AG10803 (cell line): ENCODE measurements at regions not wholly inside any gene's neighbourhood (a gene's known extent, or its start where the extent isn't known, plus 50 kb on each side); places are given as distances from the start of the nearest gene placed in this dataset.

Source experiments
- DNase-seq: peaks from one replicate; pipeline ENCODE4 v3.0.0; 2010; ENCODE audit warnings: low read depth
- H3K4me3 ChIP-seq: 2 replicates; pipeline ENCODE4 v1.5.1; 2011; ENCODE audit warnings: mild to moderate bottlenecking, low read length, control low read depth
- CTCF ChIP-seq: conservative IDR thresholded peaks from 2 replicates; pipeline ENCODE4 v1.5.1; 2011; ENCODE audit warnings: mild to moderate bottlenecking, low read length, control low read depth, inconsistent platforms

GRCh38 chr7:155963771-155964195, 151.5 kb upstream of the SHH start:
- TF ChIP-seq CTCF = no peak
- H3K4me3 ChIP-seq = no peak overlapping the region
- no peak for DNase-seq

- TF ChIP-seq CTCF = no peak
- DNase-seq = no peak
- H3K4me3 ChIP-seq = no peak overlapping the region
These were observed 151.1 kb upstream of the SHH start for GRCh38 chr7:155963356-155963755.

- DNase-seq = no peak
- no peak for TF ChIP-seq CTCF
These were observed 150.7 kb upstream of the SHH start for GRCh38 chr7:155962968-155963300.

GRCh38 chr7:155962191-155962967, 150.1 kb upstream of the SHH start:
- no peak for TF ChIP-seq CTCF
- H3K4me3 ChIP-seq = no peak overlapping the region
- DNase-seq = no peak

More at GRCh38 chr7:155962968-155963300, 150.7 kb upstream of the SHH start:
- H3K4me3 ChIP-seq = no peak overlapping the region

GRCh38 chr7:155961241-155962190, 149.3 kb upstream of the SHH start:
- DNase-seq = no peak
- no peak overlapping the region for H3K4me3 ChIP-seq
- no peak for TF ChIP-seq CTCF

GRCh38 chr7:155959894-155960293, 147.6 kb upstream of the SHH start:
- DNase-seq = no peak
- H3K4me3 ChIP-seq = no peak overlapping the region
- no peak for TF ChIP-seq CTCF
